GM12878 (cell line): ENCODE measurements at regions not wholly inside any gene's neighbourhood (a gene's known extent, or its start where the extent isn't known, plus 50 kb on each side); places are given as distances from the start of the nearest gene placed in this dataset.

ENCODE experiments used
- ATAC-seq: fragments of 200-7000 bp; cut with Tn5 transposase; 3 replicates; pipeline ENCODE4 v1.9.1; 2020; ENCODE audit warnings: mild to moderate bottlenecking, moderate library complexity
- BruUV-seq: library from RNA; stranded (reverse); fragments of 400-500 nt; replicated peaks from 2 replicates; lab custom pipeline; 2021; lab: Mats Ljungman, UMichigan
- CTCF ChIA-PET: fragments of 300-600 bp; sonication (Branson Sonifier 250); formaldehyde crosslinking; extraction: SDS; loops from one replicate; lab custom pipeline; 2021; ENCODE audit warnings: inconsistent platforms; lab: Yijun Ruan, JAX
- POLR2A ChIA-PET: fragments of 350-600 bp; formaldehyde crosslinking; extraction: SDS; loops from one replicate; lab custom pipeline; 2021; ENCODE audit warnings: inconsistent platforms; lab: Charles Lee
- RAD21 ChIA-PET: fragments of 300-600 bp; sonication (Branson Sonifier 250); formaldehyde crosslinking; loops from one replicate; lab custom pipeline; 2023; ENCODE audit warnings: antibody characterized with exemption; ENCODE audit not compliant: unreplicated experiment; lab: Charles Lee
- SMC1A ChIA-PET: fragments of 300-600 bp; sonication (Branson Sonifier 250); formaldehyde crosslinking; loops from one replicate; lab custom pipeline; 2023; ENCODE audit not compliant: unreplicated experiment, uncharacterized antibody; lab: Charles Lee
- DNase-seq: peaks from one replicate; pipeline ENCODE4 v3.0.0-alpha.2; 2011; ENCODE audit warnings: low read depth, low spot score
- FAIRE-seq: peaks from 3 replicates; lab custom pipeline; 2011; peaks lifted over from hg19 to GRCh38; lab: Jason Lieb, UNC
- H2AFZ ChIP-seq: 2 replicates; pipeline ENCODE4 v1.6.0; 2011; ENCODE audit warnings: low read depth, low read length, control low read depth; ENCODE audit not compliant: control insufficient read depth
- H3K27ac ChIP-seq: 2 replicates; pipeline ENCODE4 v1.5.1; 2011; ENCODE audit warnings: control low read depth; ENCODE audit not compliant: control insufficient read depth, insufficient read depth
- H3K27me3 ChIP-seq, 2 experiments: replicated peaks in 1 of 2; 2 replicates each; pipeline versions ENCODE4 v1.6.0 to v1.6.1; 2011; ENCODE audit warnings: low read length in 1 of 2; ENCODE audit not compliant: control insufficient read depth in 2 of 2, insufficient read depth in 2 of 2
- H3K36me3 ChIP-seq, 2 experiments: 2 replicates each; pipeline ENCODE4 v1.5.1; 2011; ENCODE audit warnings: low read length in 1 of 2; ENCODE audit not compliant: control insufficient read depth in 2 of 2, insufficient read depth in 2 of 2
- H3K4me1 ChIP-seq: 2 replicates; pipeline ENCODE4 v1.6.1; 2011; ENCODE audit warnings: mild to moderate bottlenecking, low read length, moderate library complexity, mixed read lengths; ENCODE audit not compliant: control insufficient read depth, insufficient read depth
- H3K4me2 ChIP-seq: 2 replicates; pipeline ENCODE4 v1.6.0; 2011; ENCODE audit warnings: control low read depth; ENCODE audit not compliant: control insufficient read depth, insufficient read depth
- H3K4me3 ChIP-seq: fragments of 200-600 bp; sonication (generic); 2 replicates; pipeline ENCODE4 v1.5.1; 2016
- H3K79me2 ChIP-seq: 2 replicates; pipeline ENCODE4 v1.6.0; 2011; ENCODE audit warnings: low read length; ENCODE audit not compliant: control insufficient read depth, insufficient read depth
- H3K9ac ChIP-seq: 2 replicates; pipeline ENCODE4 v1.8.0; 2011; ENCODE audit warnings: low read length, control low read depth, mixed read lengths; ENCODE audit not compliant: control insufficient read depth, insufficient read depth
- H3K9me3 ChIP-seq: replicated peaks from 3 replicates; pipeline ENCODE4 v1.5.1; 2011; ENCODE audit warnings: mild to moderate bottlenecking, low read length; ENCODE audit not compliant: control insufficient read depth, insufficient read depth
- H4K20me1 ChIP-seq: 2 replicates; pipeline ENCODE4 v1.6.0; 2011; ENCODE audit not compliant: control insufficient read depth, insufficient read depth
- BMI1 ChIP-seq: fragments of 450-650 bp; IDR thresholded peaks from 2 replicates; pipeline ENCODE4 v1.6.1; 2016; ENCODE audit warnings: mild to moderate bottlenecking, moderate library complexity, borderline replicate concordance
- CBFB ChIP-seq: IDR thresholded peaks from 2 replicates; pipeline ENCODE4 v1.6.1; 2016; ENCODE audit warnings: antibody characterized with exemption, low read depth
- DPF2 ChIP-seq: fragments of 450-650 bp; IDR thresholded peaks from 2 replicates; pipeline ENCODE4 v1.6.1; 2017; ENCODE audit warnings: mild to moderate bottlenecking
- ETV6 ChIP-seq, 2 experiments: fragments of 450-650 bp in 1 of 2; IDR thresholded peaks in 1 of 2; conservative IDR thresholded peaks in 1 of 2; 2 replicates each; pipeline ENCODE4 v1.6.1; 2014; ENCODE audit warnings: antibody characterized with exemption in 1 of 2, borderline replicate concordance in 1 of 2, low read depth in 1 of 2, mild to moderate bottlenecking in 1 of 2, moderate library complexity in 1 of 2
- HDAC2 ChIP-seq: fragments of 200-600 bp; sonication (generic); IDR thresholded peaks from 2 replicates; pipeline ENCODE4 v1.6.1; 2017
- MAX ChIP-seq: IDR thresholded peaks from 2 replicates; pipeline ENCODE4 v1.6.1; 2012; ENCODE audit warnings: low read depth, low read length, improper control_type of control experiment
- MEF2A ChIP-seq: IDR thresholded peaks from 2 replicates; pipeline ENCODE4 v1.6.1; 2011; ENCODE audit warnings: low read depth, mild to moderate bottlenecking, low read length, moderate library complexity; ENCODE audit not compliant: insufficient read depth
- MEF2B ChIP-seq: fragments of 450-650 bp; IDR thresholded peaks from 2 replicates; pipeline ENCODE4 v1.6.1; 2018; ENCODE audit warnings: mild to moderate bottlenecking, moderate library complexity; ENCODE audit not compliant: partially characterized antibody, poor library complexity, severe bottlenecking
- NFYA ChIP-seq: IDR thresholded peaks from 2 replicates; pipeline ENCODE4 v1.6.1; 2011; ENCODE audit warnings: low read depth, mild to moderate bottlenecking, low read length, improper control_type of control experiment, borderline replicate concordance
- NFYB ChIP-seq: IDR thresholded peaks from 2 replicates; pipeline ENCODE4 v1.6.1; 2011; ENCODE audit warnings: low read depth, mild to moderate bottlenecking, low read length, improper control_type of control experiment, moderate library complexity; ENCODE audit not compliant: insufficient read depth
- RBBP5 ChIP-seq: fragments of 200-600 bp; sonication (generic); conservative IDR thresholded peaks from 2 replicates; pipeline ENCODE4 v1.6.1; 2016
- SIX5 ChIP-seq: IDR thresholded peaks from 2 replicates; pipeline ENCODE4 v1.6.1; 2011; ENCODE audit warnings: mild to moderate bottlenecking, low read depth, low read length, moderate library complexity; ENCODE audit not compliant: severe bottlenecking
- SPI1 ChIP-seq: IDR thresholded peaks from 2 replicates; pipeline ENCODE4 v1.6.1; 2011; ENCODE audit warnings: low read depth, mild to moderate bottlenecking, low read length, moderate library complexity, borderline replicate concordance; ENCODE audit not compliant: insufficient read depth
- SUZ12 ChIP-seq: fragments of 200-600 bp; sonication (generic); IDR thresholded peaks from one replicate; pipeline ENCODE4 v1.6.1; 2018; ENCODE audit warnings: antibody characterized with exemption, mild to moderate bottlenecking; ENCODE audit not compliant: unreplicated experiment
- TARDBP ChIP-seq: IDR thresholded peaks from 2 replicates; pipeline ENCODE4 v1.6.1; 2016; ENCODE audit warnings: borderline replicate concordance
- USF2 ChIP-seq: IDR thresholded peaks from 2 replicates; pipeline ENCODE4 v1.6.1; 2011; ENCODE audit warnings: low read depth, low read length, improper control_type of control experiment, borderline replicate concordance
- WRNIP1 ChIP-seq: IDR thresholded peaks from 2 replicates; pipeline ENCODE4 v1.6.1; 2011; ENCODE audit warnings: low read depth, low read length, improper control_type of control experiment, borderline replicate concordance
- ZBTB4 ChIP-seq: fragments of 450-650 bp; formaldehyde crosslinking; IDR thresholded peaks from 2 replicates; pipeline ENCODE4 v1.4.0; 2022; ENCODE audit warnings: mild to moderate bottlenecking, moderate library complexity
- ZNF24 ChIP-seq: fragments of 450-650 bp; IDR thresholded peaks from 2 replicates; pipeline ENCODE4 v1.6.1; 2017; ENCODE audit warnings: antibody characterized with exemption, mild to moderate bottlenecking
- ZNF622 ChIP-seq: fragments of 450-650 bp; IDR thresholded peaks from 2 replicates; pipeline ENCODE4 v1.6.1; 2017; ENCODE audit warnings: mild to moderate bottlenecking, inconsistent platforms
- WGBS: methylation state at CpG from one replicate; pipeline ENCODE4 v1.1.6; 2016; ENCODE audit warnings: low lambda C conversion rate; ENCODE audit not compliant: insufficient replicate concordance, insufficient coverage; ENCODE audit errors: missing lambda C conversion rate; 5-methylcytosine and 5-hydroxymethylcytosine counted together
- in situ Hi-C: fragments of 300-500 bp; cut with MboI; formaldehyde crosslinking; loops from 9 replicates; pipeline ENCODE4 v1.14.3; 2018; ENCODE audit warnings: mixed read lengths
- intact Hi-C: fragments of 100-400 bp; cut with micrococcal nuclease; formaldehyde crosslinking; loops from one replicate; pipeline ENCODE4 v1.14.2; 2022; ENCODE audit not compliant: unreplicated experiment

- TF ChIP-seq MEF2B (peak; percentile 75), NFYA (no peak), BMI1 (no peak), CBFB (no peak), WRNIP1 (no peak)
These were observed 246.0 kb downstream of the TSN start (continued) for GRCh38 chr2:122001441-122001874.

- peaks cover 0 to 2% of the 10 kb centered on the region in 2 experiments; a peak in 2 of 4 replicates for H3K27me3 ChIP-seq
- no peak for FAIRE-seq
- intact Hi-C loops = no loop called here
- no peaks in the 10 kb centered on the region for H3K79me2 ChIP-seq
- in situ Hi-C loops = no loop called here
- no peaks in the 10 kb centered on the region for H3K4me1 ChIP-seq
- DNase-seq = no peak
- SMC1A ChIA-PET = interaction anchor here (1.6 kb wide), 1 partner anchor 10 kb away, joined by 4 read pairs; no protein-coding TSS in a partner anchor
- no peak overlapping the region for H3K27ac ChIP-seq
- RAD21 ChIA-PET = no interaction called here
- H3K36me3 ChIP-seq = no peaks in the 10 kb centered on the region
- H3K4me2 ChIP-seq = no peak overlapping the region
- 8% methylated on average over 11 of the region's 11 CpGs for WGBS
- no peaks in the 10 kb centered on the region for H4K20me1 ChIP-seq
- H3K9me3 ChIP-seq = no peaks in the 10 kb centered on the region; the same call in 2 of the 3 replicates
- no peak overlapping the region for H3K4me3 ChIP-seq
- H3K9ac ChIP-seq = no peak overlapping the region
- POLR2A ChIA-PET = no interaction called here
- no peak overlapping the region for H2AFZ ChIP-seq
- CTCF ChIA-PET = no interaction called here
- no peak for ATAC-seq
- BruUV-seq = no TSS peak
- no peak for TF ChIP-seq NFYB
- no peak for TF ChIP-seq ETV6 (conservative IDR thresholded peaks at IDR 0.05 in 1 of 2, IDR thresholded peaks at IDR 0.05 in 1 of 2; ENCODE audit: borderline replicate concordance in 1 of 2, low read depth in 1 of 2)
- no peak for TF ChIP-seq SIX5
- no peak for TF ChIP-seq SPI1
- no peak for TF ChIP-seq HDAC2
- no peak for TF ChIP-seq RBBP5
- TF ChIP-seq ZNF622 = no peak
- no peak for TF ChIP-seq ZBTB4 (CRISPR knock-in tag)
- TF ChIP-seq TARDBP = no peak
- TF ChIP-seq MEF2A = no peak
- no peak for TF ChIP-seq MAX
- TF ChIP-seq SUZ12 = no peak
- no peak for TF ChIP-seq DPF2
- TF ChIP-seq USF2 = no peak
- no peak for TF ChIP-seq ZNF24
These were observed 247.9 kb downstream of the TSN start for GRCh38 chr2:122003196-122003940.
